CD14-positive monocyte (primary cell): ENCODE measurements at regions not wholly inside any gene's neighbourhood (a gene's known extent, or its start where the extent isn't known, plus 50 kb on each side); places are given as distances from the start of the nearest gene placed in this dataset.

Source experiments
- DNase-seq, 3 donors: peaks; one replicate each; pipeline ENCODE4 v3.0.0-alpha.2; 2011 to 2022
- H2AFZ ChIP-seq: 2 replicates; pipeline ENCODE4 v1.6.0; 2012; ENCODE audit warnings: mild to moderate bottlenecking, low read depth, low read length, inconsistent platforms; ENCODE audit not compliant: insufficient read depth, poor library complexity, severe bottlenecking
- H3K27ac ChIP-seq, 2 donors: 1 replicate in 1 of 2; 2 replicates in 1 of 2; pipeline ENCODE4 v1.5.1; 2012 to 2013; ENCODE audit warnings: low read length in 2 of 2, control low read depth in 1 of 2, inconsistent platforms in 1 of 2, low read depth in 1 of 2, mild to moderate bottlenecking in 1 of 2
- H3K27me3 ChIP-seq, 2 donors: one replicate each; pipeline versions ENCODE4 v1.6.0 to v1.6.1; 2011 to 2013; ENCODE audit warnings: low read length in 2 of 2; ENCODE audit not compliant: control insufficient read depth in 2 of 2, insufficient read depth in 2 of 2
- H3K36me3 ChIP-seq, 2 donors: replicated peaks in 1 of 2; 1 replicate in 1 of 2; 2 replicates in 1 of 2; pipeline versions ENCODE4 v1.5.1 to v1.6.1; 2012 to 2013; ENCODE audit warnings: low read length in 2 of 2, control low read depth in 1 of 2, inconsistent platforms in 1 of 2, mild to moderate bottlenecking in 1 of 2; ENCODE audit not compliant: insufficient read depth in 2 of 2, control insufficient read depth in 1 of 2
- H3K4me1 ChIP-seq, 2 donors: 1 replicate in 1 of 2; 2 replicates in 1 of 2; pipeline versions ENCODE4 v1.5.1 to v1.6.1; 2012 to 2013; ENCODE audit warnings: low read length in 2 of 2, control low read depth in 1 of 2, inconsistent platforms in 1 of 2, mild to moderate bottlenecking in 1 of 2, moderate library complexity in 1 of 2; ENCODE audit not compliant: insufficient read depth in 2 of 2, control insufficient read depth in 1 of 2
- H3K4me2 ChIP-seq: replicated peaks from 2 replicates; pipeline ENCODE3; 2012; ENCODE audit warnings: low read length, moderate library complexity, mild to moderate bottlenecking; ENCODE audit not compliant: poor library complexity, severe bottlenecking; ENCODE audit errors: extremely low read depth
- H3K4me3 ChIP-seq, 3 experiments: fragments of 200-600 bp in 1 of 3; sonication (generic) in 1 of 3; replicated peaks in 1 of 3; 1 replicate in 2 of 3; 2 replicates in 1 of 3; pipeline ENCODE4 v1.5.1; 2011 to 2013; ENCODE audit warnings: low read length in 3 of 3, mild to moderate bottlenecking in 3 of 3, control low read depth in 2 of 3, low read depth in 2 of 3, inconsistent platforms in 1 of 3, moderate library complexity in 1 of 3
- H3K79me2 ChIP-seq: 2 replicates; pipeline ENCODE4 v1.6.0; 2012; ENCODE audit warnings: mild to moderate bottlenecking, control low read depth, inconsistent platforms, low read length, moderate library complexity; ENCODE audit not compliant: insufficient read depth
- H3K9ac ChIP-seq: 2 replicates; pipeline ENCODE4 v1.6.0; 2017; ENCODE audit warnings: low read length, mild to moderate bottlenecking; ENCODE audit not compliant: insufficient read depth, poor library complexity, severe bottlenecking
- H3K9me3 ChIP-seq, 2 donors: replicated peaks in 1 of 2; 1 replicate in 1 of 2; 2 replicates in 1 of 2; pipeline versions ENCODE4 v1.5.1 to v1.6.1; 2012 to 2013; ENCODE audit warnings: low read length in 2 of 2, control low read depth in 1 of 2; ENCODE audit not compliant: control insufficient read depth in 1 of 2, insufficient read depth in 1 of 2
- H4K20me1 ChIP-seq: 2 replicates; pipeline ENCODE4 v1.6.0; 2012; ENCODE audit warnings: mild to moderate bottlenecking, low read length, control low read depth, moderate library complexity; ENCODE audit not compliant: insufficient read depth
- H3K27ac Mint-ChIP-seq, 7 donors: one replicate each; pipeline ENCODE4 v1.8.0; 2020; ENCODE audit warnings: mild to moderate bottlenecking in 7 of 7, mixed read lengths in 7 of 7, moderate library complexity in 6 of 7, inconsistent platforms in 2 of 7
- H3K27me3 Mint-ChIP-seq, 3 donors: one replicate each; pipeline ENCODE4 v1.8.0; 2021 to 2022; ENCODE audit warnings: low read depth in 3 of 3, mild to moderate bottlenecking in 3 of 3, mixed read lengths in 3 of 3, moderate library complexity in 3 of 3, inconsistent platforms in 1 of 3
- H3K36me3 Mint-ChIP-seq, 2 donors: one replicate each; pipeline ENCODE4 v1.8.0; 2020; ENCODE audit warnings: mixed read lengths in 2 of 2, inconsistent platforms in 1 of 2, mild to moderate bottlenecking in 1 of 2
- H3K4me1 Mint-ChIP-seq: one replicate; pipeline ENCODE4 v1.8.0; 2020; ENCODE audit warnings: mild to moderate bottlenecking, mixed read lengths
- H3K4me3 Mint-ChIP-seq, 2 donors: one replicate each; pipeline ENCODE4 v1.8.0; 2020; ENCODE audit warnings: mild to moderate bottlenecking in 2 of 2, mixed read lengths in 2 of 2, moderate library complexity in 1 of 2
- H3K9me3 Mint-ChIP-seq, 7 donors: one replicate each; pipeline ENCODE4 v1.8.0; 2020 to 2022; ENCODE audit warnings: mixed read lengths in 7 of 7, mild to moderate bottlenecking in 6 of 7, moderate library complexity in 6 of 7, inconsistent platforms in 2 of 7
- WGBS: methylation state at CpG from one replicate; pipeline ENCODE4 v1.1.5; 2013; ENCODE audit warnings: missing lambda C conversion rate; ENCODE audit not compliant: insufficient coverage; 5-methylcytosine and 5-hydroxymethylcytosine counted together
- intact Hi-C, 2 donors: fragments of 100-400 bp; cut with micrococcal nuclease; formaldehyde crosslinking; loops; one replicate each; pipeline versions ENCODE4 v1.15.0 to v1.15.1; 2023
- TF ChIP-seq, protein P1 (sequence below): fragments of 200-600 bp; IDR thresholded peaks from one replicate; pipeline ENCODE4 v1.8.0; 2022; ENCODE audit warnings: antibody characterized with exemption, mild to moderate bottlenecking

- H3K9ac ChIP-seq = no peak overlapping the region
- no peak overlapping the region for H3K27ac ChIP-seq
- DNase-seq = no peak
- Mint-ChIP-seq H3K27me3 (peaks cover 0 to 2% (median 0%) of the 10 kb centered on the region in 3 donors), H3K9me3 (peaks cover 4 to 12% (median 6%) of the 10 kb centered on the region in 7 donors), H3K4me1 (peaks cover 13% of the 10 kb centered on the region), H3K36me3 (no peaks in the 10 kb centered on the region), H3K27ac (no peak overlapping the region), H3K4me3 (no peak overlapping the region)
- no peaks in the 10 kb centered on the region for H3K79me2 ChIP-seq
- 95% methylated on average over 3 of the region's 5 CpGs for WGBS
- no peak overlapping the region for H2AFZ ChIP-seq
- H3K4me2 ChIP-seq = no peak overlapping the region
- H3K4me1 ChIP-seq = peaks cover 11 to 12% of the 10 kb centered on the region in 2 donors
- no peaks in the 10 kb centered on the region for H3K36me3 ChIP-seq
- intact Hi-C loops = no loop called here
- H4K20me1 ChIP-seq = no peaks in the 10 kb centered on the region
- TF ChIP-seq, protein P1, sequence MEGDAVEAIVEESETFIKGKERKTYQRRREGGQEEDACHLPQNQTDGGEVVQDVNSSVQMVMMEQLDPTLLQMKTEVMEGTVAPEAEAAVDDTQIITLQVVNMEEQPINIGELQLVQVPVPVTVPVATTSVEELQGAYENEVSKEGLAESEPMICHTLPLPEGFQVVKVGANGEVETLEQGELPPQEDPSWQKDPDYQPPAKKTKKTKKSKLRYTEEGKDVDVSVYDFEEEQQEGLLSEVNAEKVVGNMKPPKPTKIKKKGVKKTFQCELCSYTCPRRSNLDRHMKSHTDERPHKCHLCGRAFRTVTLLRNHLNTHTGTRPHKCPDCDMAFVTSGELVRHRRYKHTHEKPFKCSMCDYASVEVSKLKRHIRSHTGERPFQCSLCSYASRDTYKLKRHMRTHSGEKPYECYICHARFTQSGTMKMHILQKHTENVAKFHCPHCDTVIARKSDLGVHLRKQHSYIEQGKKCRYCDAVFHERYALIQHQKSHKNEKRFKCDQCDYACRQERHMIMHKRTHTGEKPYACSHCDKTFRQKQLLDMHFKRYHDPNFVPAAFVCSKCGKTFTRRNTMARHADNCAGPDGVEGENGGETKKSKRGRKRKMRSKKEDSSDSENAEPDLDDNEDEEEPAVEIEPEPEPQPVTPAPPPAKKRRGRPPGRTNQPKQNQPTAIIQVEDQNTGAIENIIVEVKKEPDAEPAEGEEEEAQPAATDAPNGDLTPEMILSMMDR = no peak
- no peak overlapping the region for H3K4me3 ChIP-seq
- H3K9me3 ChIP-seq = peaks cover 0 to 9% of the 10 kb centered on the region in 2 donors
- no peaks in the 10 kb centered on the region for H3K27me3 ChIP-seq
Measured at GRCh38 chr10:10727812-10728211, 289.9 kb upstream of the CELF2 start.

- no peaks in the 10 kb centered on the region for H3K36me3 Mint-ChIP-seq
- Histone ChIP-seq H4K20me1 (no peaks in the 10 kb centered on the region), H3K4me2 (no peak overlapping the region), H3K27me3 (no peaks in the 10 kb centered on the region), H3K36me3 (no peaks in the 10 kb centered on the region), H3K4me1 (peaks cover 20 to 30% of the 10 kb centered on the region in 2 donors), H3K9me3 (peaks cover 0 to 9% of the 10 kb centered on the region in 2 donors), H3K9ac (no peak overlapping the region), H3K4me3 (no peak overlapping the region), H3K79me2 (no peaks in the 10 kb centered on the region), H3K27ac (no peak overlapping the region), H2AFZ (no peak overlapping the region)
- intact Hi-C loops = no loop called here
- H3K27me3 Mint-ChIP-seq = peaks cover 0 to 2% (median 0%) of the 10 kb centered on the region in 3 donors
- TF ChIP-seq, protein P1 = no peak
- no peak for DNase-seq
- WGBS = 96% methylated on average over 3 of the region's 5 CpGs
- peaks cover 6 to 17% (median 12%) of the 10 kb centered on the region in 7 donors for H3K9me3 Mint-ChIP-seq
- no peak overlapping the region for H3K4me3 Mint-ChIP-seq
- no peak overlapping the region for H3K27ac Mint-ChIP-seq
- peaks cover 36% of the 10 kb centered on the region for H3K4me1 Mint-ChIP-seq
Measured at GRCh38 chr10:10730471-10731043, 287.1 kb upstream of the CELF2 start.
